Heart right ventricle (tissue), 16 donors: ENCODE measurements at regions not wholly inside any gene's neighbourhood (a gene's known extent, or its start where the extent isn't known, plus 50 kb on each side); places are given as distances from the start of the nearest gene placed in this dataset.

Source experiments
- ATAC-seq, 8 donors: fragments of 200-7000 bp; cut with Tn5 transposase; one replicate each; pipeline ENCODE4 v1.9.1; 2020; ENCODE audit warnings: mild to moderate bottlenecking in 8 of 8, moderate library complexity in 8 of 8, moderate number of reproducible peaks in 1 of 8
- DNase-seq, 2 donors: peaks; one replicate each; pipeline ENCODE4 v3.0.0-alpha.2; 2020
- H3K27ac ChIP-seq, 10 donors: fragments of 200-600 bp; sonication (generic) in 2 of 10; one replicate each; pipeline versions ENCODE4 v1.5.0 to v1.8.0; 2020 to 2022; ENCODE audit warnings: mild to moderate bottlenecking in 3 of 10
- H3K27me3 ChIP-seq, 7 donors: fragments of 200-600 bp; one replicate each; pipeline ENCODE4 v1.8.0; 2021 to 2022; ENCODE audit warnings: mild to moderate bottlenecking in 2 of 7
- H3K36me3 ChIP-seq, 9 donors: fragments of 200-600 bp; sonication (generic) in 1 of 9; one replicate each; pipeline versions ENCODE4 v1.5.0 to v1.8.0; 2020 to 2022; ENCODE audit warnings: mild to moderate bottlenecking in 2 of 9
- H3K4me1 ChIP-seq, 9 donors: fragments of 200-600 bp; sonication (generic) in 1 of 9; one replicate each; pipeline versions ENCODE4 v1.5.0 to v1.8.0; 2020 to 2022; ENCODE audit warnings: mild to moderate bottlenecking in 4 of 9
- H3K4me3 ChIP-seq, 10 donors: fragments of 200-600 bp; sonication (generic) in 2 of 10; one replicate each; pipeline versions ENCODE4 v1.5.0 to v1.8.0; 2020 to 2022; ENCODE audit warnings: mild to moderate bottlenecking in 7 of 10, moderate library complexity in 2 of 10
- H3K9me3 ChIP-seq, 11 donors: fragments of 200-600 bp in 10 of 11; sonication (generic) in 2 of 11; one replicate each; pipeline versions ENCODE4 v1.5.0 to v1.8.0; 2013 to 2022; ENCODE audit warnings: mild to moderate bottlenecking in 2 of 11, control low read depth in 1 of 11, moderate library complexity in 1 of 11
- CTCF ChIP-seq, 9 donors: fragments of 200-600 bp; sonication (generic) in 2 of 9; IDR thresholded peaks; one replicate each; pipeline versions ENCODE4 v1.5.0 to v1.8.0; 2021 to 2022; ENCODE audit warnings: antibody characterized with exemption in 9 of 9, mild to moderate bottlenecking in 5 of 9, moderate library complexity in 1 of 9
- WGBS, 2 donors: extraction: QIAGEN DNeasy Blood & Tissue Kit; methylation state at CpG; one replicate each; pipeline ENCODE4 v1.1.7; 2013; ENCODE audit warnings: inconsistent platforms in 1 of 2; 5-methylcytosine and 5-hydroxymethylcytosine counted together
- intact Hi-C, 10 donors: fragments of 100-400 bp; cut with DNase I; formaldehyde crosslinking; loops; one replicate each; pipeline versions ENCODE4 v1.11.1 to v1.14.2; 2022
- donor health status: Arrhythmogenic right ventricular cardiomyopathy.
- donor health status: ischemic (EF 13 %, LVEDD 7.1; RV severe dilation, severe dysfunction).
- donor health status: healthy with polysubstance abuse.
- donor health status: DM: no; HTN: yes; CAD: no.
- donor health status: DM: no; HTN: no; CAD: no.
- donor health status: ischemic (EF 25% LVEDD 6.9; RV normal size, moderate dysfunction).
- donor health status: ischemic (EF 25% LVEDD 5.7; RV mildly dilated, moderate dysfunction).
- donor health status: healthy.
- donor health status: DM: yes; HTN: yes; CAD: no.
- donor health status: Ischemic cardiomyopathy.
- donor health status: ischemic (EF 35%, LVEDD 5.7; RV mildly dilated, moderate dysfunction).
- donor health status: nonischemic (EF 11% LVEDD 7.7; RV severe dilation, severe dysfunction).
- donor health status: DM: yes; HTN: yes; CAD: no.
- donor health status: PGD.
- donor health status: ischemic (EF 29% LVEDD 5.4; RV normal size, mild dysfunction).
- donor health status: nonischemic (EF 23%, LVEDD 6.1; RV moderate dilation, normal function).

- Histone ChIP-seq H3K4me3 (no peak overlapping the region), H3K27ac (no peak overlapping the region), H3K4me1 (peaks cover 0 to 8% (median 0%) of the 10 kb centered on the region in 9 donors), H3K27me3 (peaks cover 0 to 30% (median 3%) of the 10 kb centered on the region in 7 donors), H3K36me3 (no peaks in the 10 kb centered on the region), H3K9me3 (peaks cover 0 to 6% (median 0%) of the 10 kb centered on the region in 11 donors)
- DNase-seq (no peak), ATAC-seq (no peak)
- no peak for TF ChIP-seq CTCF (IDR thresholded peaks at IDR 0.05)
- intact Hi-C loops = no loop called here
- 77 to 83% methylated on average over 2 of the region's 2 CpGs for WGBS, 2 donors
Observed at GRCh38 chr5:39902626-39903025, 477.8 kb upstream of the DAB2 start.

- Histone ChIP-seq H3K9me3 (peaks cover 0 to 4% (median 0%) of the 10 kb centered on the region in 11 donors), H3K36me3 (no peaks in the 10 kb centered on the region), H3K27me3 (peaks cover 0 to 23% (median under 1%) of the 10 kb centered on the region in 7 donors), H3K27ac (no peak overlapping the region), H3K4me1 (no peaks in the 10 kb centered on the region), H3K4me3 (no peak overlapping the region)
- ATAC-seq (no peak), DNase-seq (no peak)
- TF ChIP-seq CTCF (IDR thresholded peaks at IDR 0.05) = no peak
- intact Hi-C loops = no loop called here
- WGBS, 2 donors = 80 to 84% methylated on average over 1 of the region's 1 CpG
Observed at GRCh38 chr5:39898731-39899130, 474.0 kb upstream of the DAB2 start.

GRCh38 chr5:39896706-39897105 lies 471.9 kb upstream of the DAB2 start:
- Histone ChIP-seq H3K27ac (no peak overlapping the region), H3K36me3 (no peaks in the 10 kb centered on the region), H3K9me3 (no peaks in the 10 kb centered on the region), H3K27me3 (peaks cover 0 to 9% (median 0%) of the 10 kb centered on the region in 7 donors), H3K4me3 (no peak overlapping the region), H3K4me1 (peaks cover 0 to 6% (median 0%) of the 10 kb centered on the region in 9 donors)
- DNase-seq = no peak
- no peak for TF ChIP-seq CTCF (IDR thresholded peaks at IDR 0.05)
- intact Hi-C loops = no loop called here
- WGBS, 2 donors = 81 to 89% methylated on average over 5 of the region's 5 CpGs
- ATAC-seq = no peak

GRCh38 chr5:39896104-39896503 lies 471.3 kb upstream of the DAB2 start:
- ATAC-seq (no peak), DNase-seq (no peak)
- 63 to 67% methylated on average over 3 of the region's 3 CpGs for WGBS, 2 donors
- Histone ChIP-seq H3K4me3 (no peak overlapping the region), H3K4me1 (peaks cover 0 to 7% (median 0%) of the 10 kb centered on the region in 9 donors), H3K9me3 (no peaks in the 10 kb centered on the region), H3K36me3 (no peaks in the 10 kb centered on the region), H3K27ac (no peak overlapping the region), H3K27me3 (peaks cover 0 to 9% (median 0%) of the 10 kb centered on the region in 7 donors)
- intact Hi-C loops = no loop called here
- TF ChIP-seq CTCF (IDR thresholded peaks at IDR 0.05) = no peak
